ENCODE measurements at regions not wholly inside any gene's neighbourhood (a gene's known extent, or its start where the extent isn't known, plus 50 kb on each side); places are given as distances from the start of the nearest gene placed in this dataset.

DNA sequence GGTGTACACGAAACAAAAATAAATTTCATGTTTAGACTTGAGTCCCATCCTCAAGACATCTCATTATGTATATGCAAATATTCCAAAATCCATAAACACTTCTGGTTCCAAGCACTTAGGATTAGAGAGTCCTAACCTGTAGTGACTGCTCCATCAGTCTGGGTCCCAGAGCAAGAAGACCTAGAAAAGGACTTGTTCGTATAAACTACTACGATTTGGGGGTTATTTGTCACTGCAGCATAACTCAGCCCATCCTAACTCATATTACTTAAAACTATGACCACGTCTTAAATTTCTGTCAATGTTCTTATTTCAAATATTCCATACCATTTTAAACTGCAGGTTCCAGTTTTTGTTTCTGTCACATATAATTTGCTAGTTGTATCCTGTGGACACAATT lies 463.0 kb downstream of the AGTPBP1 start:
- POLR2A ChIA-PET (ENCODE audit: low non-redundant PET): no interaction called here
- peaks cover 10% of the 10 kb centered on the region for H3K27me3 ChIP-seq (replicated peaks; ENCODE audit: insufficient read depth, low read depth, low read length, poor library complexity)
- TF ChIP-seq EZH2 (IDR thresholded peaks at IDR 0.05; ENCODE audit: borderline replicate concordance, low read depth, low read length, poor library complexity, severe bottlenecking): no peak
- TF ChIP-seq, protein P1, sequence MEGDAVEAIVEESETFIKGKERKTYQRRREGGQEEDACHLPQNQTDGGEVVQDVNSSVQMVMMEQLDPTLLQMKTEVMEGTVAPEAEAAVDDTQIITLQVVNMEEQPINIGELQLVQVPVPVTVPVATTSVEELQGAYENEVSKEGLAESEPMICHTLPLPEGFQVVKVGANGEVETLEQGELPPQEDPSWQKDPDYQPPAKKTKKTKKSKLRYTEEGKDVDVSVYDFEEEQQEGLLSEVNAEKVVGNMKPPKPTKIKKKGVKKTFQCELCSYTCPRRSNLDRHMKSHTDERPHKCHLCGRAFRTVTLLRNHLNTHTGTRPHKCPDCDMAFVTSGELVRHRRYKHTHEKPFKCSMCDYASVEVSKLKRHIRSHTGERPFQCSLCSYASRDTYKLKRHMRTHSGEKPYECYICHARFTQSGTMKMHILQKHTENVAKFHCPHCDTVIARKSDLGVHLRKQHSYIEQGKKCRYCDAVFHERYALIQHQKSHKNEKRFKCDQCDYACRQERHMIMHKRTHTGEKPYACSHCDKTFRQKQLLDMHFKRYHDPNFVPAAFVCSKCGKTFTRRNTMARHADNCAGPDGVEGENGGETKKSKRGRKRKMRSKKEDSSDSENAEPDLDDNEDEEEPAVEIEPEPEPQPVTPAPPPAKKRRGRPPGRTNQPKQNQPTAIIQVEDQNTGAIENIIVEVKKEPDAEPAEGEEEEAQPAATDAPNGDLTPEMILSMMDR (conservative IDR thresholded peaks at IDR 0.05; ENCODE audit: low read depth, low read length): no peak
- H3K4me1 ChIP-seq (ENCODE audit: insufficient read depth, low read length, poor library complexity, severe bottlenecking): no peaks in the 10 kb centered on the region
- no peak overlapping the region for H3K27ac ChIP-seq (ENCODE audit: low read depth, low read length, poor library complexity, severe bottlenecking)
- no peak for DNase-seq (ENCODE audit: low spot score)
- intact Hi-C loops (cut with micrococcal nuclease; ENCODE audit: unreplicated experiment): no loop called here
- H3K9me3 ChIP-seq (ENCODE audit: low read depth, low read length, poor library complexity, severe bottlenecking): no peaks in the 10 kb centered on the region
- no peaks in the 10 kb centered on the region for H3K36me3 ChIP-seq (ENCODE audit: insufficient read depth, low read length, poor library complexity, severe bottlenecking)
- no TSS peak for BruUV-seq (replicated peaks)
- CTCF ChIA-PET: no interaction called here
- H3K4me3 ChIP-seq (ENCODE audit: low read depth, low read length, poor library complexity, severe bottlenecking): no peak overlapping the region

DNA sequence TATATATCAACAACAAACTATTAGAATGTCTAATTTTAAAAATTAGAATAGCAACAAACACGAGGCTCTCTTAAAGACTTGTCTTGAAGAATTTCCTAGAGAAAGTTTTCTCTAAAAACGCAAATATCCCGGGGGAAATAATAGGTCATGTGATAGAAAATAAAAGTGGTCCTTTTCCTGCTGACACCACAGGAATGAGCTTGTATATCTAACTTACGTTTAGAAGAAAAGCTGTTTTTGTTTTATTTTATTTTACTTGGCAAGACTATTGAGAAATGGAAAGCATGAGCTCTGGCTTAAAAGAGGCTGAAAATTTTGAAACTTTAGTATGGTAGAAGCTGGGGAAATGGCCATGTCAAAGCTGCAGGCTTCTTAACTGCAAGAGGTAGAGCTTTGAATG lies 465.0 kb downstream of the AGTPBP1 start:
- BruUV-seq (replicated peaks): no TSS peak
- no peak overlapping the region for H3K4me3 ChIP-seq (ENCODE audit: low read depth, low read length, poor library complexity, severe bottlenecking)
- H3K27ac ChIP-seq (ENCODE audit: low read depth, low read length, poor library complexity, severe bottlenecking): no peak overlapping the region
- DNase-seq (ENCODE audit: low spot score): no peak
- CTCF ChIA-PET: interaction anchor here (0.5 kb wide), 1 partner anchor 422 kb away, joined by 7 read pairs; no protein-coding TSS in a partner anchor
- no peaks in the 10 kb centered on the region for H3K36me3 ChIP-seq (ENCODE audit: insufficient read depth, low read length, poor library complexity, severe bottlenecking)
- H3K27me3 ChIP-seq (replicated peaks; ENCODE audit: insufficient read depth, low read depth, low read length, poor library complexity): peaks cover 6% of the 10 kb centered on the region
- no peaks in the 10 kb centered on the region for H3K9me3 ChIP-seq (ENCODE audit: low read depth, low read length, poor library complexity, severe bottlenecking)
- POLR2A ChIA-PET (ENCODE audit: low non-redundant PET): no interaction called here
- intact Hi-C loops (cut with micrococcal nuclease; ENCODE audit: unreplicated experiment): no loop called here
- no peaks in the 10 kb centered on the region for H3K4me1 ChIP-seq (ENCODE audit: insufficient read depth, low read length, poor library complexity, severe bottlenecking)
- TF ChIP-seq EZH2 (IDR thresholded peaks at IDR 0.05; ENCODE audit: borderline replicate concordance, low read depth, low read length, poor library complexity, severe bottlenecking): no peak
- TF ChIP-seq, protein P1 (conservative IDR thresholded peaks at IDR 0.05; ENCODE audit: low read depth, low read length): no peak

DNA sequence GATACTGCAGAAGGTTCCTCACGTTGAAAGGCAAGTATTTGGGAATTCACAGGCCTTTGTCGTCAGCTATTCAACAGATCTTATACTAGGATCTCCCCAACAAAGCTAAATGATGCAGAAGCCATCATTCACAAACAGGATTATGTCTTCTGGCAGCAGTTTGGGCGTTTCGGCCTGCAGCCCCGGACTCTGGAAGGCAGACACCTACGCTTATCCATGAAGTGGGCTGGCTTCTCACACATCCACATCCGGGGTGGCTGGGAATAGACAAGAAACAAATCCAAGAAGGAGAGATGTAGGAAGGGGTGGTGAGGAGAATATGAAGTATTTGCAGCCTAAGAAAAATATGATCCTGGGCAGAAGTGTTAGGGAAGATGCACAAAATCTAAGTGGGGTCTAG lies 471.9 kb downstream of the AGTPBP1 start:
- intact Hi-C loops (cut with micrococcal nuclease; ENCODE audit: unreplicated experiment): no loop called here
- CTCF ChIA-PET: no interaction called here

More for the DNA sequence above, 471.9 kb downstream of the AGTPBP1 start:
- Histone ChIP-seq H3K4me1 (ENCODE audit: insufficient read depth, low read length, poor library complexity, severe bottlenecking) (no peaks in the 10 kb centered on the region), H3K27ac (ENCODE audit: low read depth, low read length, poor library complexity, severe bottlenecking) (no peak overlapping the region), H3K27me3 (replicated peaks; ENCODE audit: insufficient read depth, low read depth, low read length, poor library complexity) (no peaks in the 10 kb centered on the region), H3K4me3 (ENCODE audit: low read depth, low read length, poor library complexity, severe bottlenecking) (no peak overlapping the region), H3K36me3 (ENCODE audit: insufficient read depth, low read length, poor library complexity, severe bottlenecking) (no peaks in the 10 kb centered on the region), H3K9me3 (ENCODE audit: low read depth, low read length, poor library complexity, severe bottlenecking) (no peaks in the 10 kb centered on the region)
- POLR2A ChIA-PET (ENCODE audit: low non-redundant PET): no interaction called here
- TF ChIP-seq, protein P1 (conservative IDR thresholded peaks at IDR 0.05; ENCODE audit: low read depth, low read length): no peak
- TF ChIP-seq EZH2 (IDR thresholded peaks at IDR 0.05; ENCODE audit: borderline replicate concordance, low read depth, low read length, poor library complexity, severe bottlenecking): no peak
- no TSS peak for BruUV-seq (replicated peaks)
- DNase-seq (ENCODE audit: low spot score): no peak
